Gastroesophageal sphincter (tissue), 4 donors: ENCODE measurements at regions not wholly inside any gene's neighbourhood (a gene's known extent, or its start where the extent isn't known, plus 50 kb on each side); places are given as distances from the start of the nearest gene placed in this dataset.

Experiments used
- ATAC-seq: fragments of 150-250 bp; one replicate; pipeline ENCODE4 v1.9.1; 2016; ENCODE audit warnings: mild to moderate bottlenecking, moderate library complexity
- H3K27ac ChIP-seq, 4 donors: fragments of 200-600 bp; sonication (generic) in 3 of 4; 1 replicate in 3 of 4; 2 replicates in 1 of 4; pipeline ENCODE4 v1.5.1; 2016 to 2019
- H3K27me3 ChIP-seq: fragments of 200-600 bp; sonication (generic); one replicate; pipeline ENCODE4 v1.5.1; 2019
- H3K36me3 ChIP-seq, 2 donors: fragments of 200-600 bp; sonication (generic); one replicate each; pipeline ENCODE4 v1.5.1; 2019; ENCODE audit warnings: control low read depth in 1 of 2
- H3K4me1 ChIP-seq, 3 donors: fragments of 200-600 bp; sonication (generic); 1 replicate in 2 of 3; 2 replicates in 1 of 3; pipeline ENCODE4 v1.5.1; 2016 to 2019; ENCODE audit warnings: control low read depth in 2 of 3
- H3K4me3 ChIP-seq, 2 donors: fragments of 200-600 bp; sonication (generic); one replicate each; pipeline ENCODE4 v1.5.1; 2019; ENCODE audit warnings: mild to moderate bottlenecking in 1 of 2, moderate library complexity in 1 of 2
- H3K9me3 ChIP-seq, 3 donors: fragments of 200-600 bp; sonication (generic); one replicate each; pipeline ENCODE4 v1.5.1; 2017 to 2019; ENCODE audit warnings: control low read depth in 2 of 3
- EP300 ChIP-seq: sonication (generic); formaldehyde crosslinking; IDR thresholded peaks from one replicate; pipeline ENCODE4 v1.6.1; 2017; ENCODE audit warnings: antibody characterized with exemption, mild to moderate bottlenecking
- POLR2A ChIP-seq, 2 donors: fragments of 450-650 bp; IDR thresholded peaks; one replicate each; pipeline ENCODE4 v1.6.1; 2017; ENCODE audit warnings: antibody characterized with exemption in 2 of 2, mild to moderate bottlenecking in 2 of 2, moderate library complexity in 1 of 2
- POLR2AphosphoS5 ChIP-seq: sonication (generic); formaldehyde crosslinking; IDR thresholded peaks from one replicate; pipeline ENCODE4 v1.6.1; 2017; ENCODE audit warnings: antibody characterized with exemption
- WGBS, 2 donors: methylation state at CpG; one replicate each; pipeline ENCODE4 v1.1.5; 2018; ENCODE audit warnings: low coverage in 1 of 2; 5-methylcytosine and 5-hydroxymethylcytosine counted together
- TF ChIP-seq, protein P1 (sequence below), 4 experiments: fragments of 200-600 bp in 2 of 4; fragments of 450-650 bp in 2 of 4; sonication (generic) in 1 of 4; IDR thresholded peaks; one replicate each; pipeline ENCODE4 v1.5.1; 2017 to 2019; ENCODE audit warnings: antibody characterized with exemption in 4 of 4, mild to moderate bottlenecking in 2 of 4, moderate library complexity in 2 of 4

DNA sequence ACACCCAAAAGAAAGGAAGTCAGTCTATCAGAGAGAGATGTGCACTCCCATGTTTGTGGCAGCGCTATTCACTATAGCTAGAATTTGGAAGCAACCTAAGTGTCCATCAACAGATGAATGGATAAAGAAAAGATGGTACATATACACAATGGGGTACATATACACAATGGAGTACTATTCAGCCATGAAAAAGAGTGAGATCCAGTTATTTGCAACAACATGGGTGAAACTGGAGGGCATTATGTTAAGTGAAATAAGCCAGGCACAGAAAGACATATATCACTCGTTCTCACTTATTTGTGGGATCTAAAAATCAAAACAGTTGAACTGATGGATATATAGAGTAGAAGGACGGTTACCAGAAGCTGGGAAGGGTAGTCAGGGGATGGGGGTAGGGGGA is 99.9 kb upstream of the ZNF516 start:
- Histone ChIP-seq H3K27ac (no peak overlapping the region), H3K36me3 (no peaks in the 10 kb centered on the region), H3K4me1 (no peaks in the 10 kb centered on the region), H3K9me3 (no peaks in the 10 kb centered on the region), H3K27me3 (peaks cover 20% of the 10 kb centered on the region), H3K4me3 (no peak overlapping the region)
- ATAC-seq: no peak
- TF ChIP-seq POLR2AphosphoS5: no peak
- no peak for TF ChIP-seq EP300
- TF ChIP-seq, protein P1, sequence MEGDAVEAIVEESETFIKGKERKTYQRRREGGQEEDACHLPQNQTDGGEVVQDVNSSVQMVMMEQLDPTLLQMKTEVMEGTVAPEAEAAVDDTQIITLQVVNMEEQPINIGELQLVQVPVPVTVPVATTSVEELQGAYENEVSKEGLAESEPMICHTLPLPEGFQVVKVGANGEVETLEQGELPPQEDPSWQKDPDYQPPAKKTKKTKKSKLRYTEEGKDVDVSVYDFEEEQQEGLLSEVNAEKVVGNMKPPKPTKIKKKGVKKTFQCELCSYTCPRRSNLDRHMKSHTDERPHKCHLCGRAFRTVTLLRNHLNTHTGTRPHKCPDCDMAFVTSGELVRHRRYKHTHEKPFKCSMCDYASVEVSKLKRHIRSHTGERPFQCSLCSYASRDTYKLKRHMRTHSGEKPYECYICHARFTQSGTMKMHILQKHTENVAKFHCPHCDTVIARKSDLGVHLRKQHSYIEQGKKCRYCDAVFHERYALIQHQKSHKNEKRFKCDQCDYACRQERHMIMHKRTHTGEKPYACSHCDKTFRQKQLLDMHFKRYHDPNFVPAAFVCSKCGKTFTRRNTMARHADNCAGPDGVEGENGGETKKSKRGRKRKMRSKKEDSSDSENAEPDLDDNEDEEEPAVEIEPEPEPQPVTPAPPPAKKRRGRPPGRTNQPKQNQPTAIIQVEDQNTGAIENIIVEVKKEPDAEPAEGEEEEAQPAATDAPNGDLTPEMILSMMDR (IDR thresholded peaks at IDR 0.05): no peak
- TF ChIP-seq POLR2A (IDR thresholded peaks at IDR 0.05): no peak
- 81 to 93% methylated on average over 2 to 3 of the region's 3 CpGs for WGBS, 2 donors

DNA sequence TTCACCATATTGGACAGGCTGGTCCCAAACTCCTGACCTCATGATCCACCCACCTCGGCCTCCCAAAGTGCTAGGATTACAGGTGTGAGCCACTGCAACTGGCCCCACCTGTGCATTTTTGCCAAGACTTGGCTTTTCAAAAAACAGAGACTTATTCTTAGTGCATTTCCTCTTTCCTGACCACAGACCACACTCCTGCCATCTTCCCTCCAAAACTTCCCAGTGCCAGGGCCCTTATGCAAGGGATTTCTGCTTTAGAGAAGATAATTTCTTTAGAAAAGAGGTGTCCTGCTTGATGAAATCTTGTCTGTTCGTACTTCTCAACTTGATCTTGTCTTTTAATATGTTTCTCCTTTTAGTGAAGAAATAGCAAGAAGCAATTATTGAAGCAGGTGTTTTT is 98.8 kb upstream of the ZNF516 start:
- no peaks in the 10 kb centered on the region for H3K36me3 ChIP-seq
- TF ChIP-seq POLR2AphosphoS5: no peak
- H3K4me1 ChIP-seq: peaks cover 0 to 7% (median 0%) of the 10 kb centered on the region in 3 donors
- no peaks in the 10 kb centered on the region for H3K9me3 ChIP-seq
- 78 to 100% methylated on average over 1 to 2 of the region's 2 CpGs for WGBS, 2 donors
- no peak overlapping the region for H3K4me3 ChIP-seq
- ATAC-seq: no peak
- peaks cover 20% of the 10 kb centered on the region for H3K27me3 ChIP-seq
- no peak overlapping the region for H3K27ac ChIP-seq

DNA sequence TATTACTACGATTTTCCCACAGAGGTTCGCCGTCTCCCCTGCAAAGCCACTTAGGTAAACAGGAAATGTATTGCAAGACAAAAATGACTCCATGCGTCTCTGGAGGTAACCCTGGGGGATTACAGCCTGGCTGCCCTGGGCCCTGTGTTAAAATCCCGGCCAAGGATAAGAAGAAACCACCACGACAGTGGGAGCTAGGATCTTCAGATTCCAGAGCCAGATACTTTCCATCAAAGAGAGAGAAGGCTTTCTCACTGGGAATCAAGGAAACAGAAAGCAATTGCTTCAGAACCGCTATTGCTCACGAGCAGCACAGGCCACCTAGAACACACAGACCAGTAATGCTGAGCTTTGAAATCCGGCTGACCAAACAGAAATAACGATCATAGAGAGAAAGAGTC is 97.9 kb upstream of the ZNF516 start:
- 62 to 78% methylated on average over 3 to 10 of the region's 10 CpGs for whole genome bisulfite sequencing, 2 donors

DNA sequence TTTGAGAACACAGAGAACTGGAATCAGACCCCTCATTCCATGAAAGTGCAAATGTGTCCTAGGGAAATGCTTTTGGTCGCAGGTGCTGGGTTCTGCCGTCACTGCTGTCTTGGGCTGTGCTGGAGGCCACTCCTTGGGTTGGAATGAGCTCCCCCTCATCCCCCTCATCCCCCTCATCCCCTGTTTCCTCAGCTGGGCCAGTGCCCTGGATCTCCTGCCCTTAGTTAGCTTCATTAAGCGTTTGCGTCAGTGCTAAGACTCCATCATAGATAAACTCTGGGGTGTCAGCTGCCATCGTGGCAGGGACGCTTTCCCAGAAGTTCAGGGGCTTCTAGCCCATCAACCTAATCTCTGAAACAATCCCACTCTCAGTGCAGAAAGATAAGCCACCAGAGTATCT is 97.1 kb upstream of the ZNF516 start:
- Histone ChIP-seq H3K4me1 (peaks cover 0 to 12% (median 0%) of the 10 kb centered on the region in 3 donors), H3K27me3 (peaks cover 20% of the 10 kb centered on the region), H3K36me3 (no peaks in the 10 kb centered on the region), H3K4me3 (no peak overlapping the region), H3K27ac (no peak overlapping the region), H3K9me3 (no peaks in the 10 kb centered on the region)
- no peak for ATAC-seq
- TF ChIP-seq POLR2AphosphoS5: no peak
- TF ChIP-seq EP300: no peak
- TF ChIP-seq, protein P1 (IDR thresholded peaks at IDR 0.05): no peak
- no peak for TF ChIP-seq POLR2A (IDR thresholded peaks at IDR 0.05)
- WGBS, 2 donors: 96% methylated on average over 5 of the region's 6 CpGs; no CpG with 5 or more reads in 1 of the 2 donors

More for the DNA sequence above, 97.9 kb upstream of the ZNF516 start:
- no peaks in the 10 kb centered on the region for H3K9me3 ChIP-seq
- TF ChIP-seq EP300 (no peak), POLR2A (IDR thresholded peaks at IDR 0.05) (no peak), POLR2AphosphoS5 (no peak)
- TF ChIP-seq, protein P1 (IDR thresholded peaks at IDR 0.05): no peak
- H3K27me3 ChIP-seq: peaks cover 20% of the 10 kb centered on the region
- no peaks in the 10 kb centered on the region for H3K36me3 ChIP-seq
- no peak overlapping the region for H3K4me3 ChIP-seq
- ATAC-seq: no peak
- peaks cover 0 to 12% (median 0%) of the 10 kb centered on the region in 3 donors for H3K4me1 ChIP-seq
- H3K27ac ChIP-seq: no peak overlapping the region

DNA sequence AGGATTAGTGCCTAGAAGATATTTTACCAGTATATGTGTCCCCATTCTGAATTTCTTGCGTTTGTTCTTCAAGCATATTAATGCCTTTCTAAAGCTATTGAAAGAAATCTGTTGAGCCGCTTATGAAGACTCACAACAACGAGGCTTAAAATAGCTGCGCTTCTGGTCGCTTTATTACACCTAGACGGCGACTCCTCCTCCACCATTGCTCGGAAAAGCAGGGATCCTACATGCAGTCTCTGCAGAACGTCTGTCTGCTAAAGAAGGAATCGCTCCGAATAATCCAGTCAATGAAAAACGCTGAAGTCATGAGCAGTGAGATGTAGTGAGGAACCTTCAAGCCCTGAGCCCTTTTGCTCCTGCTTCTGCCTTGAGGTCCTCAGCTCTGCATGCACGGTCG is 94.8 kb upstream of the ZNF516 start:
- no peak overlapping the region for H3K4me3 ChIP-seq
- no peak for TF ChIP-seq EP300
- TF ChIP-seq POLR2A (IDR thresholded peaks at IDR 0.05): no peak
- TF ChIP-seq, protein P1 (IDR thresholded peaks at IDR 0.05): no peak
- no peaks in the 10 kb centered on the region for H3K36me3 ChIP-seq
- peaks cover 0 to 12% (median 0%) of the 10 kb centered on the region in 3 donors for H3K4me1 ChIP-seq
- H3K27ac ChIP-seq: no peak overlapping the region
- H3K27me3 ChIP-seq: peaks cover 20% of the 10 kb centered on the region
- WGBS, 2 donors: 73 to 85% methylated on average over 5 to 8 of the region's 14 CpGs
- no peaks in the 10 kb centered on the region for H3K9me3 ChIP-seq
- ATAC-seq: no peak
